ENCODE measurements at regions not wholly inside any gene's neighbourhood (a gene's known extent, or its start where the extent isn't known, plus 50 kb on each side); places are given as distances from the start of the nearest gene placed in this dataset.
"Not testable (repeated sequence)": the region's sequence is repeated elsewhere in the genome, so short reads cannot be mapped to it uniquely, and the experiment has no call there.

DNA sequence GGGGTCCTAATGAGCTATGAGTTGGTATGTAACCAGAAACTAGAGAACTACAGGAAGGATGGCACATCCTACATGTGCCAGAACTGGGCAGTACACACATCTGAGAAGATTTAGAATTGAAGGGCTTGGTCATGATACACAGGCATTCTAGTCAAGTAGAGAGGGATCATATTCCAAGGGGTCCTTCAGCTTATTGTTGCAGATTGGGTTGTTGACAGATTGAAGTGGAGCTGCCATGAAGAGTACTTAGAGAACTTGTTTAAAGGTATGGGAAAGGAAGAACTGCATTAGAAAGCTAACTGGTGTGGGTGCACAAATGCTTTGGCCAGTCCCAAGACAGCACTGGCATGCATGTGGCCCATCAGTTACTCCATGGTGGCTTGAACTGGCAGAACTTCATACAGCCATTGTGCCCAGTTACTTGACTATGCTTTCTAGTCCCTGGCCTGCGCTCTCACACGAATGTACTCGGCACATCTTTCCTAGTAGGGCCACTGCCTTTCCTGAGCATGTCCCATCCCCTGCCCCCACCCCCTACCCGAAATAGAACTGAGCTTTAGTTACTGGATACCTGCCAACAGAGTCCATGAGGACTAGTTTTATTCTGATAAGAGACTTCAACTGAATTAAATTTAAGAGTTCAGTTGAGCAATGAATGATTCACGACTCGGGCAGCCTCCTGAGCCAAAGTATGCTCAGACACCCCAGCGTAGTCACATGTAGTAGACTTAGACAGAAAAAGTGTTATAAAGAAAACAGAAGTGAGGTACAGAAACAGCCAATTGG is 64.0 kb downstream of the CCNG2 start:
- DNase-seq, result no peak

DNA sequence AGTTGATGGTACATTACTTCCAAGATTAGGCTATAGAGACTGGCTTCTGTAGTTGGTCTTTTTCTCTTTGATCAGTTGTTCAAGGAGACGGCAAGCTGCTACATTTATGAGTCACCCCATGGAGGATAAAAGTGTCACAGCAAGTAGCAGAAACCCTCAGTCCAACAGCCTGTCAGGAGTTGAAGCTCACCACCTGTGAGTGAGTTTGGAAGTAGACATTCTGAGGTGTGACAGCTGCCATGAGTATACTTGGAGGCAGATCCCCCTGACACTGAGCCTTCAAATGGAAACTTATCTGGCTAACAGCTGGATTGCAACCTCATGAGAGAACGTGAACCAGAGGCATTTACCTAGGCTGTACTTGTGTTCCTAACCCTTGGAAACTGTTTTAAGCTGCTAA is 68.0 kb downstream of the CCNG2 start:
- no peak for DNase-seq

DNA sequence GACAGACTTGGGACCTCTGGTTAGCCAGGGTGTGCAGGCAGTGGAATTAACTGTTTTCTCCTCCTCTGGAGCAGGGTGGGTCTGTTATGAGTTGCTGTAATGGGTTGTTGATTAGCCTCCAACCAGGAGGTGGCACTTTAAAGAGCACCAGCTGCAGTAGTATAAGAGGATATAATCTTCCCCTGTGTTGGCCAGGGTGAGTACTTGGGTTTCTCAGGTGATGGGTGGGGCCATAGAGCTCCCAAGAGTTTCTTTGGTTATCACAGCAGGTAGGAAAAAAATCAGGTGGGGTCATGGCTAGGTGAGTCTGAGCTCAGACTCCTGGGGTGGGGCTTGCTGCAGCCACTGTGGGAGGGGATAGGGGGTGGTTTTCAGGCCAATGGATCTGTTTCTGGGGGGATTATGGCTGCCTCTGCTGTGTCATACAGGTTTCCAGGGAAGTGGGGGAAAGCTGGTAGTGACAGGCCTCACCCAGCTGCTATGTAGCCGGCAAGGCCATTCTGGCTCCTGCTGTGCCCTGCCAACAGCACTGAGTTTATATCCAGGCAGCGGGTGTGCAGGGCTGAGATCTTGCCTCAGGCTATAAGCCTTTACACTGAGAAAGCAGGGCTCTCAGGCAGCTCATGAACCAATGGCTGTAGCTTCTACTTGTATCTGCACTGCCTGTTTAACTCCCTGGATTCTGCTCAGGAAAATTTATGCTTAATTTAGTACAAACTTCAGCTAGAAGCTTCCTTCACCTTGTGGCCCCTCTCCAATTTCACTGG is 70.1 kb downstream of the CCNG2 start:
- no peak for DNase-seq

DNA sequence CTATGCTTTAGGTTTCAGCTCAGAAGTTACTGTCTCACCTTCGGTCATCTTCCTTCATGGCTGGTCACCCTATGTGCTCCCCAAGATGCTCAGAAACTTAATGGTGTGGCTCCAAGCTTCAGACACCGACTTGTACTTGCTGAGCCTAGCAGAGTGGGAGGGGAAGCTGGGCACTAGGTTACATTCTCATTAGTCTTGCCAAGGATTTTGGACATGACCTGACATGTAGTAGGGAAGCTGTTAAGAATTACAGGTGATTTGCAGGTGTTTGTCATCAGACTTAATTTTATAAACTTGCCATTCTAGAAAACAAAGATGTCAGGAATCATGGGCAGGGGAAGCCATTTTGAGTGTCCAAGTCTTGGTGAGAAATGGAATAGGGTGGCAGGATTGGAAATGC is 72.4 kb downstream of the CCNG2 start:
- no peak for DNase-seq

DNA sequence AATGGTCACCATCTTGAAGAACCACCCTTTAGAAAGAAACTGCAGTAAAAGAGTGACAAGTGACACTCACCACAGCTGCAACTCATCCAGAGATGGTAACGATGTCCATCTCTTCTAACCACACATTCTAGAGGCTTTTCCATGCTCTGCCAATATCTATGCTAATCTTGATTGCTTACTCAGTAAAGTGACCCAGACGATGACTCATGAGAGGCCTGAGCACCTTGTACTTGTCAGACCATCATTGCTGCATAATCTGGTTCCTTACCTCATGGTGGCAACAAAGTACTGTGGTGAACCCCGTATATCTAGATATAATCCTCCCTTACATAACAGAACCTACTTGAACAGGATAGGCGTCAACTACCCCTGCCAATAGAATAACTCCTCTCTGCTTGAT is 75.6 kb downstream of the CCNG2 start:
- no peak for DNase-seq

DNA sequence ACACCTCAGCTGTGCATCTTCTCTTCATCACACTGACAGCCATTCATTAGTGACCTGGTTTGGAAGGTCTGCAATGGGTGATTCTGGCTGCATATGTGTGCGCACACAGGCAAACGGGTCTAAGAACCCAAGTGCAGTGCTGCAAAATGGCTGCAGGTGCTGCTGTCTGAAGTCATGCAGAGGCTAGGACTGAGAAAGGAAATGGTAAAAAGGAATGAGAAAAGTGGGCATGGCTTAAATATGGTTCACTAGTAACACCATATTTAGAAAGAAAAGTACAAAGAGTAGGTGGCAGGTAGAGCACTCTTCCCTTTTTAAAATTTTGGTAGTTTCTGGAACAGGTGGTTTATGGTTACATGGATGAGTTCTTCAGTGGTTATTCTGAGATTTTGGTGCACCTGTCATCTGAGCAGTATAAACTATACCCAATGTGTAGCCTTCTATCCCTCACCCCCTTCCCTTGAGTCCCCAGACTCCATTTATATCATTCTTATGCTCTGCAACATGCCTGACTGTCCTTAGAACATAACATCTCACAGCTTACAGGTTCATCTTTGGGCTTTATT is 78.4 kb downstream of the CCNG2 start:
- no peak for DNase-seq

DNA sequence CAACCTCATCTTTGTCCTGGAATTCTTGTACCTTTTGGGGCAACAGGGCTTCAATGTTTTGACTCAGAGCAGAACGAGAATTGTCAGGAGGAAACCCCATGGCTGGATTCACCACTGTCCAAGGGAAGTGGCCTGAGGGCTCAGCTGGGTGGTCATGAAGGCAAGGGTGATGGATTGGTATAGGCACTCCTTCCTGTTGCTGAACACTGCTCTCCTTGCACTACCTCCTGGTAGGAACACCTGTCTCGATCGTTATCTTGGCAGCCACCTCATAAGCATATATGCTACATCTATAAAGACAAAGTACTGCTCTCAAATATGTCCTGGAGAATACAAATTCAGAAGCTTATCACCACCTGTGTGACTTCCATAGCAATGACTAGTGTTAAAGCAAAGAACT is 79.8 kb downstream of the CCNG2 start:
- no peak for DNase-seq

DNA sequence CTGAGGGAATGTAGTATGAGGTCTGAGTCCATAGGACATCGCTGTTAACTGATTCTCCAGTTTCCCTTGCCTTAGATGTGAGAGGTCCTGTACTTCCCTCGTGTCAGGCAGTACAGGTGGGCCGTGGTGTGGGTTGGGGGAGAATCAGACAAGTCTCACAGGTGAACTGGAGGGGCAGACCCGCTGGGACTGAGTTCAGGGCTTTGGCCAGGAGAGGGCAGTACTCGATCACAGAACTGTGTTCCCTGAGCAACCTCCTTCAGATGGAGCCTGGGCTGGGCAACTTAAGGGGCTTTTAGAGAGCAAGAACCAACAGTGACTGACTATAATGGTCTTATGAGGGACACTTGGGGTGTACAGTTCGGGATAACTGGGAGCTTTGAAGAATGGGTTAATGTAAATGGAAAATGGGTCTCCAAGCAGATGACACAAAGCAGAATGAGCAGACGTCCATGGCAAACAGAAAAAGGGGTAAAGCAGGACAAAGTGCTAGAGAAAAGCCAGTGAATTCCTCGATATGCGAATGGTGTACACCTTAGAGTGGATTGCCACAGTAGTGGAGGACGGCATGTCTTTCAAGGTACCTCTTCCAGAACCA is 83.6 kb downstream of the CCNG2 start:
- peak; percentile 4 to 42 for DNase-seq

DNA sequence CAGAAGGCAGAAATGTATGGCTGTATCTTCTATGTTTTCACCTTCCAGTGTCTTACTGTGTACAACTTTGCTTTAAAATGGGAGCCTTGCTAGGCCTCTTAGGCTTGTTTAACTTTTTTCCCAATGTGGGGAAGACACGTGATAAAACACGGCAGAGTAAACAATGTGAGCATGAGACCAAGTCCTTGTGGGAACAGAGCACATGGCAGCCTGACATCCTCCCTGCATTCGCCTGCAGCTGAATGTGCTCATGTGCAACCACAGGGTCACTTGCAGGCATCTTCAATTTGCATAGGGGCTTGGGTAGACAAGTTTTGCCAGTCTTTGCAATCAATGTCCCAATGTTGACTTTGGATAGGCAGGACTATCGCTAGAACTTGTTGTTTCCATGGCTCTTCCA is 91.8 kb downstream of the CCNG2 start:
- DNase-seq, result no peak

DNA sequence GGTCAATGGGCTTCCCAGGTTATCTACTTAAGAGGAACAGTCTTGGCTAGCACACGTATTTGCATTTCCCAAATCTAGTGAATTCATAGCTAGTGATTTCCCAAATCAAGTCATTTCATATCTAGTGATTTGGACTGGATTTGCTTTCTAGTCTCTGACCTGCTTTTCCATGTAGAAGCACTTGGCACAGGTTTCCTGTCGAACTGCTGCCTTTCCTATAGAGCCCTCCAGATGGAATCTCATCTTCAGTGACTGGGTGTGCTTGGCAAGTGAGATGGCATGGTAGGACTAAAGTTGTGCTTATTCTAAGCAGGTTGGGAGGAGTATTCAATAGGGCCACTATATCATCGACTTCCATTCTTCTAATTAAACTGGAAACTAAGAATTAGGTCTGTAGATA is 94.7 kb downstream of the CCNG2 start:
- no peak for DNase-seq

DNA sequence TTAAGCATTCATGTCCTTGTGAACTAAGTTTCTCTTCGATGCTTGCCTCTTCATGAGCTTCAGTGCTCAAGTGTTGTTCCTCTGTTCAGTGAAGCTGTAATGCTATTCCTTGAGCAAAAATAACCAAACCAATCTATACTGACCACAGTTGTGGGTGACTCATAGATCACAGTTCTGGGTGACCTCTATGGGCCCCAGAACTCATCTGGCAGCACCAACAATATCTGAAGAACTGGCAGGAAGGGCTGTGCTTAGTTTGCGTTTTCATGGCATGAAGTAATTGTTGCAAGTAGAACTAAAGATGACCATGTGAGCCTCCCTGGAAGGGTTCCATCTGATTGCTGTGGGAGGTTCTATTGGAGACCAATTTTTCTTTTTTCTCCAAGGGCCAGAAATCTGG is 106.2 kb downstream of the CCNG2 start:
- DNase-seq, result no peak

DNA sequence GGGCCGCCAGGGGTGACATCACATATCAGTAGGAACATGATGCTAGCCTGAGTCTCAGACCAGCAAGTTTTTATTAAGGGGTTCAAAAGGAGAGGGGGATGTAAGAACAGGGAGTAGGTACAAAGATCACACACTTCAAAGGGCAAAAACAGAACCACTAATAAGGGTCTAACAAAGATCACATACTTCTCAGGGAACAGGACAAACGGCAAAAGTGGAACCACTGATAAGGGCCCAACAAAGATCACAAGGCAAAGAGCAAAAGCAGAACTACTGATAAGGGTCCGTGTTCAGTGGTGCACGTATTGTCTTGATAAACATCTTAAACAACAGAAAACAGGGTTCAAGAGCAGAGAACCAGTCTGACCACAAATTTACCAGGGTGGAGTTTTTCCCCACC is 107.0 kb downstream of the CCNG2 start:
- DNase-seq, result not testable (repeated sequence)

DNA sequence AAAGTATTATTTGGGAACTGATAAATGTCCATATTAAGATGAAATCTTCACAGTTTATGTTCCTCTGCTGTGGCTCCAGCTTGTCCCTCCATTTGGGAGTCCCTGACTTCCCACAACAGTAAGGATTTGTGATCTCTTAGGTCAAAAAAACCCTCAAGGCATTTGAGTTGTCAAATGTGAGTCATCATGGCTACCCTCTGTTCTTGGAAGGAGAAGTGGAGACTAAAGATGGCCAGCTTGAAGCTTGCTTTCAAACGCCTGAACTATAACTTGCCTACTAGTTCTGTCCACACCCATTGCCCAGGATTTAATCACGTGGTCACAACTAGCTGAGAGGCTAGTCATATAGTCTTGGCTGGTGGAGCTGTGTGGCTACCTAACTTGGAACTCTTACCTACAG is 107.8 kb downstream of the CCNG2 start:
- no peak for DNase-seq

DNA sequence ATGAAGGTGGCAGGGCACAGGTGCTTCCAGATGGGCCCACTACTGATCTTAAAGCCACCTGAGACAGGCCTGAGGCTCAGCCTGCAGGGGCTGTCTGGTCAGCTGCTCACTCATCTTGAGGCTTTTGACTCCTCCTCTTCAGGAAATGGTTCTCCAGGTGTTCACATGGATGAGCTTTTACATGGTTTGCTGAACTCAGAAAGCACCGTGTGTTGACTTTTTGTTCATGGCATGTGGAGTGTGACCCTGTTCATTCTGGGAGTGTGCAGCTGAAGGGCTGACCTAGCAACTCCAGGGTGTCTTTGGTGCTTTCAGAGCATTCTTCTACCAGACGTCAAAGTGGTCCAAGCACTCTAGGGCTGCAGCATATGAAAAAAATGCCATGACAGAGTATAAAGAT is 111.1 kb downstream of the CCNG2 start:
- DNase-seq, result no peak

DNA sequence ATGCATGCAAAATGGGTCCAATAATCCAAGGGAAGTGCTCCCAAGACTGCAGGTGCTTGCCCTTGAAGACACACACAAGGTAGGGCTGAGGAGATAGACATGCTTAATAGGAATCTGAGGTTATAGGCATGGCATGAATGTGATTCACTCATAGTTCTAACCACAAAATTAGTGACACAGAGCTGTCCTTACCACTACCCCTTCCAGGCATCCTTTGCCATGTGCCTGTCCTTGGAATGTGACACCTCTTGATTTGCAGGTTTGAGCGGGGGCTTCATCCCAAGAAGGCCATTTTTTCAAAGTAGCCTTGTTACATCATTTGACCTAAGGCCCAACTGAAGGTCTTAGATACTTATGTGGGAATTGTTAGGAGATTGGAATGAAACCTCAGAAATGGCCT is 112.5 kb downstream of the CCNG2 start:
- DNase-seq, result no peak

DNA sequence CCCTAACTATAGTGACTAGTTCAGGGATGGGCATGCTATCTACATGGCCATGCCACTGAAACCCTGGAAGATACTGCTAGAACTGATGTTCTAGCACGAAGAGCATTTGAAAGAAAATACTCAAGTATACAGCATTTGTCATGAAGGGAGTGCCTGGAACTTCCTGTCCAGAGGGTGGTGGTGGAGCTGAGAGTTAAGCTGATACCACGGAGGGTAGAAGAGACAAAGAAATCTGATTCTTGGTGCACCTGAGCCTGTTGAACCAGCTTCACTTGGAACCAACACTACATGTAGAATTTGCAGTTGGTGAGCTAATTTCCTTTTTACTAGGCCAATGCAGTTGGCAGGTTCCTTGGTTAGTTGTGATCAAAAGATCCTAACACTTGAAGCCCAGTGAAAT is 116.4 kb downstream of the CCNG2 start:
- DNase-seq, result no peak

DNA sequence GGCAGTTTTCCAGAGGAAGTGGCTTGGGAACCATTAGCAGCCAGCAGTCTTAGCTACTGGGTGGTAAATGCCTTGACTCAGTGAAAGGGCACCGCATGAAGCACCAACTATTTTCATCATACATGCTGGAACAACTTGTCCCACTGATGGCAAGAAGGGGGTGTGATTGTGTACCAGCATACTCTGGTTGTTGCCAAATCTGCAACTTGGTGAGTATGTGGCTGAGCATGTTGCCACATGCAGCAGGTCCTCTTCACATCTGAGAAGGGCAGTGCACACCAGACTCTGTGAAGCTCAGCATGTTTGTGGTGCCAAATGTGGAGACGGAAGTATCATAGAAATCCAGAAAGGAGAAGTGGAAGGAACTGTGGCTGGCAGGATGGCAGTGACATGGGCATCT is 122.1 kb downstream of the CCNG2 start:
- DNase-seq, result not testable (repeated sequence)

DNA sequence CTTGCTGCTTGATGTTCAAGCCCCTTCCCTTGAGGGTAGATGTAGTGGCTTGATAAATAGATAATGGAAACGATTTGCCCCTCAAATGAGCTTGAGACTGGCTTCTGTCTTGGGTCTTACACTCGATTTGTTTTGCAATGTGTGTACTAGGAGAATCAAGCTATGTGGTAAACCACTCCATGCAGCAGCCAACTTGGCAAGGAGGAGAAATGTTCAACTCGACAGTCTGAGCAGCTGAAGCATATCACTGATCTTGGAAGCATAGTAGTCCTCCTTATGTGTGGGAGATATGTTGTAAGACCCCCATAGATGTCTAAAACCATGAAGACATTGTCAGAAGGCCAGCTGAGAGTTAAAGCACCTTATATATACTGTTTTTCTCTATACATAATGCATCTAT is 125.3 kb downstream of the CCNG2 start:
- DNase-seq, result no peak

DNA sequence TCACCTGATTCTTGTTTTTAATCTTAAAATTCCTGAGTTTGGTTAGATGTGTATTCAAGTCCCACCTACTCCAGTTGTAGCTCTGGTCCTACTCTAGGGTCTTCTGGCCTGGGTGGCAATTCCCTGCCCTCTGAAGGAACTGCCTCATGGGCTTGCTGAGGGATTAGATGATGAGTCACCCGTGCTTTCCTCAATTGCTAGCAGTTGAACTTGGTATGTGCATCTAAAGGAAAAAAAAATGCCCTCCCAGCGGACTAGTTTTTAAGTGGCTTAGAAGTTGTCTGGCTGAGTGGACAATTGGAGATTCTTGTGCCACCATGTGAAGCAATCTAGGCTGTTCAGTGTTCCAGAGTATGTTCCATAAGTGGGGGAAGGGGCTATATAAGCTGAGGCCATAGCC is 127.0 kb downstream of the CCNG2 start:
- no peak for DNase-seq

DNA sequence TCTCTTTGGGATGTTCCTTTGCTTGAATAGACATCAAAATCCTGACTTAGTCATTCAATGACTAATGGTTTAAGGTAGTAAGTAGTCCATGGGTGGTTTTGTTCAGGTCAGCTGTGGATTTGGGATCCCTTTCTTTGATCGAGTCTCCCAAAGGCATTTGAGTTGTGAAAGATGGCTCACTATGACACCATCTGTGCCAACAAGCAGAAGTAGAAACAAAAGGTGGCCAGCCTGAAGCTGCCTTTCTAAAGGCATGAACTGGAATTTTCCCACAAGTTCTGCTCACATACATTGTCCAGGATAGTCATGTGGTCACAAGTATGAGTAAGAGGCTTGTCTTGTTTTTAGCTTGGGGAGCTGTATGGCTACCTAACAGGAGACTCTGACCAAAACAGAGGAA is 129.9 kb downstream of the CCNG2 start:
- no peak for DNase-seq

DNA sequence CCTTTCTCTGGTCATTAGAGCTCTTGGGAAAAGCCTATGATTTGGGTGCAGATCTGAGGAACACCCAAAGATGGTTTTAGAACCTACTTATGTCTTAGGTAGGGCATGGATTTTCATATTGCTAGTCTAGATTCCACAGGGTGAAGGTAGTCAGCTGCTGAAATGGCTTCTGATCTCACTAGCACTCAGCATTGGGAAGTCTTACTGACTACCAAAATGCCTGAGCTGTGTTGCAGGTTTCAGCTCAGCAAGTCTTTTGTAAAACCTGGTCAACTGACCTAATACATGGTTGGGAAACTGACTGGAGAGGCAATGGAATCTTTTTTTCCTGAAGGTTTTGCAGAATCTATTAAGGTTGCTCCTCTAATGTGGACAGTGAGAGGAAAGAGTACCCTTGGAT is 136.4 kb downstream of the CCNG2 start:
- DNase-seq, result no peak

DNA sequence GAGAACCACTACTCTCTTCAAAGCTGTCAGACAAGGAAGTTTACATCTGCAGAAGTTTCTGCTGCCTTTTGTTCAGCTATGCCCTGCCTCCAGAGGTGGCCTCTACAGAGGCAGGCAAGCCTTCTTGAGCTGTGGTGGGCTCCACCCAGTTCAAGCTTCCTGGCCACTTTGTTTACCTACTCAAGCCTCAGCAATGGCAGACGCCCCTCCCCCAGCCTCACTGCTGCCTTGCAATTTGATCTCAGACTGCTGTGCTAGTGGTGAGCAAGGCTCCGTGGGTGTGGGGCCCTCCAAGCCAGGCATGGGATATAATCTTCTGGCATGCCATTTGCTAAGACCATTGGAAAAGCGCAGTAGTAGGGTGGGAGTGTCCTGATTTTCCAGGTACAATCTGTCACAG is 144.0 kb downstream of the CCNG2 start:
- DNase-seq, result not testable (repeated sequence)

DNA sequence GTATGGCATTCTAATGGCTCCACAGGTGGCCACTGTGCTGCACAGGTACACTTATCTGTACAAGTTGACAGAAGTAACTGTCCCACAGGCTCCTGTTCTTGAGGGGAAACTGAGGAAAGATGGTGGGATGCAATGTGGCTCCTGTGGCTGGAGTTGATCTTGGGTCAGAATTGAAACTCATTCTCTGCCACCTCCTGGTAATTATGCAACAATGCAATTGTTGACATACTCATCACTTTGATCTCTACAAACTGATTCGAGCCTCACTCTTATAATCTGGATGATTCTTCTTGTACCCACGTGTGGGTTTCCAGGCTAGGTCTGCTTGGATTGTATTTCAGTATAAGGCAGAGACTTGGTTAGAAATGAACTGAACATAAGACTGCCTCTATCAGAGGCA is 148.8 kb downstream of the CCNG2 start:
- DNase-seq, result no peak

DNA sequence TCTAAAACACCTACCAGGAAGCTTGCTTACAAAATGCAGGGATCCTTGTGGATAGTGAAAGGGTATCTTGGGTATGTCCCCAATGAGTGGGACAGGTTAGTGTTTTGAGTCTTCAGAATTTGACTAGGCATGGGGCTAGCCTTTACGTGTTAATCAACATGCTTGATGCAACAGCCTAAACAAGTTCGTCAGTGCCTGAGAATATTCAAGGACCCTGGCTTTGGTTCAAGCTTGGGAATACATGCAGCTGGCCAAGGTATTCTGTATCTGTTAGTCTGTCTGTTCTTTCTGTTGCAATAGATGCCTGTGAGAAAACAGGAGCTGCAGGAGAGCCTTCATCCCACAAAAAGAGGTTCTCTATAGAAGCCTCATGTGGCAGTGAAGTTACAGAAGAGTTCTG is 149.5 kb downstream of the CCNG2 start:
- DNase-seq, result no peak

Data from CD4-positive, alpha-beta T cell treated with Interferon alpha-2 for 1 hour (primary cell).